Uterus (tissue), 2 donors: ENCODE measurements at regions not wholly inside any gene's neighbourhood (a gene's known extent, or its start where the extent isn't known, plus 50 kb on each side); places are given as distances from the start of the nearest gene placed in this dataset.

Experiments used
- POLR2A ChIP-seq, 2 donors: fragments of 450-650 bp; IDR thresholded peaks; one replicate each; pipeline ENCODE4 v1.6.1; 2016; ENCODE audit warnings: antibody characterized with exemption in 2 of 2, mild to moderate bottlenecking in 1 of 2, moderate library complexity in 1 of 2
- TF ChIP-seq, protein P1 (sequence below), 4 experiments: fragments of 200-600 bp in 2 of 4; fragments of 450-650 bp in 2 of 4; sonication (generic) in 2 of 4; IDR thresholded peaks; one replicate each; pipeline ENCODE4 v1.5.1; 2016 to 2019; ENCODE audit warnings: antibody characterized with exemption in 4 of 4, mild to moderate bottlenecking in 2 of 4, moderate library complexity in 1 of 4

DNA sequence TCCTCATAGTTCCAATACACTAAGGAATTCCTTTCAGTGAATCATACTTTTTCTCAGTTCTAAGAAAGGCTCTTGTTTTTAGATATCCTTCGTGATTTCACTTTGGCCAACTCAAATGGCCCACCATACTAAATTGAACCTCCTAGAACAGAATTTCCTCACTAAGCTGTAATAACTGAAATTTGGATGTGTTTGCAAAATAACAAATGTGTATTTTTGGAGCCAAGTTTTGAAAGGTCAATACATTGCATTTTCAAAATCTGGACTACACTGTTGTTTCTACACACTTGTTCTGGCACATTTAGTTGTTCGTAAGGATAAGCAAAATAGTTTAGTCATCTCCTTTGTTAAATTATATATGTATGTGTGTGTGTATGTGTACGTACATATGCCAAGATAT lies 439.0 kb upstream of the STXBP6 start:
- TF ChIP-seq POLR2A (IDR thresholded peaks at IDR 0.05), result no peak
- TF ChIP-seq, protein P1, sequence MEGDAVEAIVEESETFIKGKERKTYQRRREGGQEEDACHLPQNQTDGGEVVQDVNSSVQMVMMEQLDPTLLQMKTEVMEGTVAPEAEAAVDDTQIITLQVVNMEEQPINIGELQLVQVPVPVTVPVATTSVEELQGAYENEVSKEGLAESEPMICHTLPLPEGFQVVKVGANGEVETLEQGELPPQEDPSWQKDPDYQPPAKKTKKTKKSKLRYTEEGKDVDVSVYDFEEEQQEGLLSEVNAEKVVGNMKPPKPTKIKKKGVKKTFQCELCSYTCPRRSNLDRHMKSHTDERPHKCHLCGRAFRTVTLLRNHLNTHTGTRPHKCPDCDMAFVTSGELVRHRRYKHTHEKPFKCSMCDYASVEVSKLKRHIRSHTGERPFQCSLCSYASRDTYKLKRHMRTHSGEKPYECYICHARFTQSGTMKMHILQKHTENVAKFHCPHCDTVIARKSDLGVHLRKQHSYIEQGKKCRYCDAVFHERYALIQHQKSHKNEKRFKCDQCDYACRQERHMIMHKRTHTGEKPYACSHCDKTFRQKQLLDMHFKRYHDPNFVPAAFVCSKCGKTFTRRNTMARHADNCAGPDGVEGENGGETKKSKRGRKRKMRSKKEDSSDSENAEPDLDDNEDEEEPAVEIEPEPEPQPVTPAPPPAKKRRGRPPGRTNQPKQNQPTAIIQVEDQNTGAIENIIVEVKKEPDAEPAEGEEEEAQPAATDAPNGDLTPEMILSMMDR (IDR thresholded peaks at IDR 0.05), result no peak
